IMR-90 (cell line): ENCODE measurements at regions not wholly inside any gene's neighbourhood (a gene's known extent, or its start where the extent isn't known, plus 50 kb on each side); places are given as distances from the start of the nearest gene placed in this dataset.

Experiments used
- ATAC-seq: fragments of 200-7000 bp; cut with Tn5 transposase; 2 replicates; pipeline ENCODE4 v1.9.1; 2020; ENCODE audit warnings: low read depth, mild to moderate bottlenecking, moderate library complexity
- BruUV-seq: library from RNA; stranded (reverse); fragments of 400-500 nt; replicated peaks from 2 replicates; lab custom pipeline; 2021; lab: Mats Ljungman, UMichigan
- CTCF ChIA-PET: fragments of 300-600 bp; formaldehyde crosslinking; extraction: SDS; loops from one replicate; lab custom pipeline; 2021; ENCODE audit warnings: antibody characterized with exemption; lab: Yijun Ruan, JAX
- POLR2A ChIA-PET: fragments of 300-600 bp; sonication (Branson Sonifier 250); formaldehyde crosslinking; loops from one replicate; lab custom pipeline; 2022; ENCODE audit warnings: antibody characterized with exemption; ENCODE audit not compliant: unreplicated experiment; lab: Charles Lee
- DNase-seq: peaks from one replicate; pipeline ENCODE4 v3.0.0; 2013
- H2AFZ ChIP-seq: replicated peaks from 2 replicates; pipeline ENCODE3; 2013; ENCODE audit warnings: low read length, mild to moderate bottlenecking; ENCODE audit not compliant: poor library complexity
- H2AK5ac ChIP-seq: 2 replicates; pipeline ENCODE4 v1.6.1; 2013; ENCODE audit warnings: low read depth, low read length, inconsistent platforms
- H2AK9ac ChIP-seq: replicated peaks from 2 replicates; pipeline ENCODE3; 2013; ENCODE audit warnings: mild to moderate bottlenecking, low read depth, low read length, moderate library complexity; ENCODE audit not compliant: poor library complexity
- H2BK120ac ChIP-seq: 2 replicates; pipeline ENCODE4 v1.6.1; 2013; ENCODE audit warnings: low read depth, low read length, inconsistent platforms
- H2BK15ac ChIP-seq: 3 replicates; pipeline ENCODE4 v1.6.1; 2013; ENCODE audit warnings: low read depth, low read length, inconsistent platforms
- H2BK20ac ChIP-seq: 2 replicates; pipeline ENCODE4 v1.6.1; 2013; ENCODE audit warnings: low read depth, mild to moderate bottlenecking, inconsistent platforms, low read length, moderate library complexity
- H2BK5ac ChIP-seq: 2 replicates; pipeline ENCODE4 v1.6.1; 2013; ENCODE audit warnings: mild to moderate bottlenecking, low read depth, low read length, inconsistent platforms; ENCODE audit not compliant: poor library complexity, severe bottlenecking
- H3K14ac ChIP-seq: replicated peaks from 2 replicates; pipeline ENCODE4 v1.6.1; 2013; ENCODE audit warnings: low read depth, low read length, inconsistent platforms
- H3K18ac ChIP-seq: 2 replicates; pipeline ENCODE4 v1.6.1; 2013; ENCODE audit warnings: low read depth, low read length, control low read depth
- H3K23ac ChIP-seq: 2 replicates; pipeline ENCODE4 v1.6.1; 2013; ENCODE audit warnings: low read depth, low read length, inconsistent platforms
- H3K27ac ChIP-seq: 2 replicates; pipeline ENCODE4 v1.5.1; 2013; ENCODE audit warnings: mild to moderate bottlenecking, control low read depth, low read length; ENCODE audit not compliant: insufficient read depth
- H3K27me3 ChIP-seq: 2 replicates; pipeline ENCODE4 v1.6.1; 2013; ENCODE audit warnings: low read length; ENCODE audit not compliant: control insufficient read depth, insufficient read depth
- H3K36me3 ChIP-seq: 2 replicates; pipeline ENCODE4 v1.6.1; 2013; ENCODE audit warnings: low read length, mixed read lengths; ENCODE audit not compliant: control insufficient read depth, insufficient read depth
- H3K4ac ChIP-seq: 2 replicates; pipeline ENCODE4 v1.6.1; 2013; ENCODE audit warnings: low read depth, low read length, inconsistent platforms
- H3K4me1 ChIP-seq: 2 replicates; pipeline ENCODE4 v1.6.1; 2013; ENCODE audit warnings: low read length, mixed read lengths; ENCODE audit not compliant: control insufficient read depth, insufficient read depth
- H3K4me2 ChIP-seq: 2 replicates; pipeline ENCODE4 v1.6.1; 2013; ENCODE audit warnings: low read depth, mild to moderate bottlenecking, control low read depth, low read length, moderate library complexity
- H3K4me3 ChIP-seq: 2 replicates; pipeline ENCODE4 v1.5.1; 2013; ENCODE audit warnings: low read depth, mild to moderate bottlenecking, control low read depth, low read length, moderate library complexity; ENCODE audit not compliant: insufficient read depth
- H3K56ac ChIP-seq: 2 replicates; pipeline ENCODE4 v1.6.1; 2013; ENCODE audit warnings: low read length, inconsistent platforms; ENCODE audit not compliant: insufficient read depth; ENCODE audit errors: extremely low read depth
- H3K79me1 ChIP-seq, 2 experiments: 2 replicates each; pipeline ENCODE4 v1.6.1; 2013; ENCODE audit warnings: low read length in 2 of 2, inconsistent platforms in 1 of 2, low read depth in 1 of 2
- H3K9ac ChIP-seq: 2 replicates; pipeline ENCODE4 v1.6.1; 2013; ENCODE audit warnings: low read depth, low read length, control low read depth
- H3K9me1 ChIP-seq: 2 replicates; pipeline ENCODE4 v1.6.1; 2013; ENCODE audit warnings: low read length, inconsistent platforms; ENCODE audit not compliant: insufficient read depth
- H3K9me3 ChIP-seq: 2 replicates; pipeline ENCODE4 v1.6.1; 2013; ENCODE audit warnings: low read length; ENCODE audit not compliant: control insufficient read depth, insufficient read depth
- H4K20me1 ChIP-seq: 2 replicates; pipeline ENCODE4 v1.6.1; 2013; ENCODE audit warnings: low read length, inconsistent platforms; ENCODE audit not compliant: insufficient read depth
- H4K5ac ChIP-seq: 2 replicates; pipeline ENCODE4 v1.6.1; 2013; ENCODE audit warnings: mild to moderate bottlenecking, low read depth, low read length, control low read depth
- H4K8ac ChIP-seq, 2 experiments: 2 replicates each; pipeline ENCODE4 v1.6.1; 2013; ENCODE audit warnings: low read depth in 2 of 2, low read length in 2 of 2, control low read depth in 1 of 2, inconsistent platforms in 1 of 2
- H4K91ac ChIP-seq: 2 replicates; pipeline ENCODE4 v1.6.1; 2013; ENCODE audit warnings: low read depth, low read length, inconsistent platforms; ENCODE audit not compliant: insufficient read depth
- BHLHE40 ChIP-seq: fragments of 150-350 bp; IDR thresholded peaks from 2 replicates; pipeline ENCODE4 v1.6.1; 2016; ENCODE audit warnings: mild to moderate bottlenecking, low read depth, low read length
- CEBPB ChIP-seq: IDR thresholded peaks from 2 replicates; pipeline ENCODE4 v1.6.1; 2012; ENCODE audit warnings: low read depth, low read length, improper control_type of control experiment
- CHD1 ChIP-seq: IDR thresholded peaks from 2 replicates; pipeline ENCODE4 v1.6.1; 2012; ENCODE audit warnings: low read depth, low read length, improper control_type of control experiment
- ELK1 ChIP-seq: fragments of 150-350 bp; IDR thresholded peaks from 2 replicates; pipeline ENCODE4 v1.6.1; 2016; ENCODE audit warnings: low read depth, mild to moderate bottlenecking, low read length, moderate library complexity, borderline replicate concordance
- FOS ChIP-seq: fragments of 150-350 bp; IDR thresholded peaks from 2 replicates; pipeline ENCODE4 v1.6.1; 2016; ENCODE audit warnings: low read depth, low read length
- MAFK ChIP-seq: IDR thresholded peaks from 2 replicates; pipeline ENCODE4 v1.6.1; 2012; ENCODE audit warnings: low read depth, low read length, improper control_type of control experiment
- MAZ ChIP-seq: IDR thresholded peaks from 2 replicates; pipeline ENCODE4 v1.6.1; 2012; ENCODE audit warnings: low read depth, mild to moderate bottlenecking, low read length, improper control_type of control experiment, moderate library complexity, borderline replicate concordance
- MXI1 ChIP-seq: IDR thresholded peaks from 2 replicates; pipeline ENCODE4 v1.6.1; 2012; ENCODE audit warnings: low read depth, mild to moderate bottlenecking, low read length, moderate library complexity, borderline replicate concordance
- NFE2L2 ChIP-seq: fragments of 150-350 bp; IDR thresholded peaks from 2 replicates; pipeline ENCODE4 v1.6.1; 2016; ENCODE audit warnings: low read depth, mild to moderate bottlenecking, low read length
- POLR2A ChIP-seq: IDR thresholded peaks from 2 replicates; pipeline ENCODE4 v1.6.1; 2012; ENCODE audit warnings: mild to moderate bottlenecking, low read depth, low read length
- RAD21 ChIP-seq: IDR thresholded peaks from 2 replicates; pipeline ENCODE4 v1.6.1; 2012; ENCODE audit warnings: low read length, improper control_type of control experiment
- RCOR1 ChIP-seq: IDR thresholded peaks from 2 replicates; pipeline ENCODE4 v1.6.1; 2012; ENCODE audit warnings: mild to moderate bottlenecking, low read length, improper control_type of control experiment; ENCODE audit not compliant: insufficient replicate concordance
- RFX5 ChIP-seq: IDR thresholded peaks from 2 replicates; pipeline ENCODE4 v1.8.0; 2012; ENCODE audit warnings: low read depth, mild to moderate bottlenecking, low read length, moderate library complexity
- SMC3 ChIP-seq: fragments of 150-350 bp; IDR thresholded peaks from 2 replicates; pipeline ENCODE4 v1.6.1; 2016; ENCODE audit warnings: low read depth, mild to moderate bottlenecking, antibody characterized with exemption, low read length, moderate library complexity
- USF2 ChIP-seq: fragments of 150-350 bp; IDR thresholded peaks from 2 replicates; pipeline ENCODE4 v1.6.1; 2017; ENCODE audit warnings: mild to moderate bottlenecking, antibody characterized with exemption, low read length, low read depth
- WGBS, 2 experiments: methylation state at CpG; one replicate each; pipeline versions ENCODE4 v1.1.5 to v1.1.7; 2013; ENCODE audit warnings: missing lambda C conversion rate in 2 of 2; ENCODE audit not compliant: insufficient read length in 1 of 2; ENCODE audit errors: extremely low coverage in 2 of 2; 5-methylcytosine and 5-hydroxymethylcytosine counted together
- dilution Hi-C: fragments of 300-500 bp; cut with HindIII; formaldehyde crosslinking; loops from one replicate; pipeline ENCODE4 v1.14.3; 2018; ENCODE audit warnings: low sequenced_read_pairs; ENCODE audit not compliant: unreplicated experiment
- in situ Hi-C: fragments of 300-500 bp; cut with MboI; formaldehyde crosslinking; loops from 3 replicates; pipeline ENCODE4 v1.14.3; 2019; ENCODE audit warnings: low sequenced_read_pairs, inconsistent platforms, mixed read lengths
- intact Hi-C: fragments of 100-400 bp; cut with micrococcal nuclease; formaldehyde crosslinking; loops from 2 replicates; pipeline ENCODE4 v1.10.0; 2022
- TF ChIP-seq, protein P1 (sequence below): conservative IDR thresholded peaks from 2 replicates; pipeline ENCODE4 v1.5.1; 2012; ENCODE audit warnings: mild to moderate bottlenecking, low read depth, low read length, improper control_type of control experiment

GRCh38 chr18:37661478-37661877, 95.9 kb upstream of the CELF4 start:
- ChIA-PET CTCF (no interaction called here), POLR2A (no interaction called here)

More at GRCh38 chr18:37661478-37661877, 95.9 kb upstream of the CELF4 start:
- Histone ChIP-seq H4K20me1 (no peaks in the 10 kb centered on the region), H3K23ac (no peak overlapping the region), H3K4me1 (no peaks in the 10 kb centered on the region), H3K9me3 (peaks cover 10% of the 10 kb centered on the region), H3K9me1 (no peaks in the 10 kb centered on the region), H3K18ac (no peak overlapping the region), H4K8ac (no peak overlapping the region), H3K4ac (no peak overlapping the region), H3K79me1 (no peaks in the 10 kb centered on the region), H3K36me3 (no peaks in the 10 kb centered on the region), H2BK20ac (no peak overlapping the region), H3K14ac (no peak overlapping the region), H2BK120ac (no peak overlapping the region), H2BK5ac (no peak overlapping the region), H2AFZ (no peak overlapping the region), H2BK15ac (no peak overlapping the region), H3K4me2 (no peak overlapping the region), H3K9ac (no peak overlapping the region), H2AK9ac (no peak overlapping the region), H3K27ac (no peak overlapping the region), H3K4me3 (no peak overlapping the region), H3K27me3 (no peaks in the 10 kb centered on the region), H4K91ac (no peak overlapping the region), H2AK5ac (no peak overlapping the region), H4K5ac (no peak overlapping the region), H3K56ac (no peak overlapping the region)
- BruUV-seq: no TSS peak
- ATAC-seq: no peak
- DNase-seq: no peak
- intact Hi-C loops: no loop called here
- 33% methylated on average over 1 of the region's 4 CpGs; no CpG with 5 or more reads in 1 of the 2 experiments for WGBS, 2 experiments
- in situ Hi-C loops: no loop called here
- TF ChIP-seq USF2: no peak
- TF ChIP-seq BHLHE40: no peak
- TF ChIP-seq CEBPB: no peak
- no peak for TF ChIP-seq RFX5
- TF ChIP-seq, protein P1, sequence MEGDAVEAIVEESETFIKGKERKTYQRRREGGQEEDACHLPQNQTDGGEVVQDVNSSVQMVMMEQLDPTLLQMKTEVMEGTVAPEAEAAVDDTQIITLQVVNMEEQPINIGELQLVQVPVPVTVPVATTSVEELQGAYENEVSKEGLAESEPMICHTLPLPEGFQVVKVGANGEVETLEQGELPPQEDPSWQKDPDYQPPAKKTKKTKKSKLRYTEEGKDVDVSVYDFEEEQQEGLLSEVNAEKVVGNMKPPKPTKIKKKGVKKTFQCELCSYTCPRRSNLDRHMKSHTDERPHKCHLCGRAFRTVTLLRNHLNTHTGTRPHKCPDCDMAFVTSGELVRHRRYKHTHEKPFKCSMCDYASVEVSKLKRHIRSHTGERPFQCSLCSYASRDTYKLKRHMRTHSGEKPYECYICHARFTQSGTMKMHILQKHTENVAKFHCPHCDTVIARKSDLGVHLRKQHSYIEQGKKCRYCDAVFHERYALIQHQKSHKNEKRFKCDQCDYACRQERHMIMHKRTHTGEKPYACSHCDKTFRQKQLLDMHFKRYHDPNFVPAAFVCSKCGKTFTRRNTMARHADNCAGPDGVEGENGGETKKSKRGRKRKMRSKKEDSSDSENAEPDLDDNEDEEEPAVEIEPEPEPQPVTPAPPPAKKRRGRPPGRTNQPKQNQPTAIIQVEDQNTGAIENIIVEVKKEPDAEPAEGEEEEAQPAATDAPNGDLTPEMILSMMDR: no peak
- TF ChIP-seq FOS: no peak
- no peak for TF ChIP-seq RAD21
- TF ChIP-seq MAZ: no peak
- no peak for TF ChIP-seq MXI1
- TF ChIP-seq ELK1: no peak
- no peak for TF ChIP-seq CHD1
- TF ChIP-seq SMC3: no peak
- no peak for TF ChIP-seq POLR2A
- TF ChIP-seq RCOR1: no peak
- no peak for TF ChIP-seq NFE2L2
- TF ChIP-seq MAFK: no peak
- dilution Hi-C loops: no loop called here
